ENCODE measurements at regions not wholly inside any gene's neighbourhood (a gene's known extent, or its start where the extent isn't known, plus 50 kb on each side); places are given as distances from the start of the nearest gene placed in this dataset.

DNA sequence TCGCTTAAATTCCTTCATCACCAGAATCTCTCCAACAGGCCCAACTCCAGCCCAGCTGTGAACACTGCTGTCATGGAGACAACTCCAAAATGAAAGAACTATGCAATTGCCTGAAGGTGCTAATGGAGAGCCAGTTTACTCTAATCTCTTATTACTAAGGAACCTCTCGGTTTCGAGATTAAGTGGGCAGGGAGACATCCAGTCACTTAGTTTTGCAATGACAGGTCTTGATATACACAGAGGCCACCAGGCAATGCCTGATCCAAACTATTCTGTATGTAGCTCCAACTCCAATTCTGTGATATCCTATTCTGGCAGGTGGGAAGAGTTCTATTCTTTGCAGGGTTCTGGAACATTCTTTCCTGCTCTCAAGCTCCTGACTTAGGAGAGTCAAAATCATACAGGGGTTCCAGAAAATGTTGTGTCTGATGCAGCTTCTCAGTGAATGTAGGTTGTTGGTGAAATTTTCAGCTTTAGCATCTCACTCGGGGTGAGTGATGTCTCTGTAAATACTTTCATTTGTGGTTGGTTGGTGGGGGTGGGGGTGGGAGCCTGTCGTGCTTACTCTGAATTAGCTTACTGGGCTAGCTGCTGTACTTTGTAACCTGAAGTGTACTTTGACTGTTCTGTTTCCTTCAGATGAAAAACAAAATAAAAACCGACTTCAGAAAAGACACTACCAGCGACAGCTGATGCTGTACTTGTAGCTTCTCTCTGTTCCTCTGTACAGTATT lies 170.9 kb downstream of the PALM2AKAP2 start:
- no peak for ATAC-seq
- TF ChIP-seq PPARA (CRISPR knock-in tag; IDR thresholded peaks at IDR 0.05; ENCODE audit: borderline replicate concordance) = no peak
- no peak for TF ChIP-seq ZC3H10 (CRISPR knock-in tag; IDR thresholded peaks at IDR 0.05)
- TF ChIP-seq ZFP30 (CRISPR knock-in tag; IDR thresholded peaks at IDR 0.05) = no peak
- no peak for TF ChIP-seq SNAI2 (CRISPR knock-in tag; IDR thresholded peaks at IDR 0.05)

DNA sequence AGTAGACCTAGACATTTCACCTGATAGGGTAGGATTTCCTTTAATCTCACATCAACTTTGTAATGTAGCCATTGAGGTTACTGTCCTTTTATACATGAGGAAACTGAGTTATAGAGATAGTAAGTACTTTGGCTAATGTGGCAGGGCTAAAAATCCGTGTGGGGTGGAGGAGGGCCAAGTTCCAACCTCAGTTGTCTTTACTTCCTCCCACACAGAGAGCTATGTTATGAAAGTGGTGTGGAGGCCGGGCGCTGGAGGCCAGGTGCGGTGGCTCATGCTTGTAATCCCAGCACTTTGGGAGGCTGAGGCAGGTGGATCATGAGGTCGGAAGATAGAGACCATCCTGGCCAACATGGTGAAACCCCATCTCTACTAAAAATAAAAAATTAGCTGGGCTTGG lies 173.3 kb downstream of the PALM2AKAP2 start:
- TF ChIP-seq SNAI2 (CRISPR knock-in tag; IDR thresholded peaks at IDR 0.05) (no peak), ZNF565 (CRISPR knock-in tag; conservative IDR thresholded peaks at IDR 0.05; ENCODE audit: low read depth) (no peak), ZFP3 (CRISPR knock-in tag; IDR thresholded peaks at IDR 0.05) (no peak), TOX (CRISPR knock-in tag; IDR thresholded peaks at IDR 0.05; ENCODE audit: borderline replicate concordance) (no peak), RARB (CRISPR knock-in tag; IDR thresholded peaks at IDR 0.05) (no peak), ZC3H10 (CRISPR knock-in tag; IDR thresholded peaks at IDR 0.05) (no peak), BACH2 (CRISPR knock-in tag; IDR thresholded peaks at IDR 0.05; ENCODE audit: borderline replicate concordance) (no peak), PPARA (CRISPR knock-in tag; IDR thresholded peaks at IDR 0.05; ENCODE audit: borderline replicate concordance) (no peak), CSDC2 (CRISPR knock-in tag; IDR thresholded peaks at IDR 0.05) (no peak), ZNF70 (CRISPR knock-in tag; IDR thresholded peaks at IDR 0.05) (no peak), TCF4 (CRISPR knock-in tag; IDR thresholded peaks at IDR 0.05; ENCODE audit: borderline replicate concordance) (no peak), OSR1 (CRISPR knock-in tag; IDR thresholded peaks at IDR 0.05) (no peak)
- TF ChIP-seq, protein P1, sequence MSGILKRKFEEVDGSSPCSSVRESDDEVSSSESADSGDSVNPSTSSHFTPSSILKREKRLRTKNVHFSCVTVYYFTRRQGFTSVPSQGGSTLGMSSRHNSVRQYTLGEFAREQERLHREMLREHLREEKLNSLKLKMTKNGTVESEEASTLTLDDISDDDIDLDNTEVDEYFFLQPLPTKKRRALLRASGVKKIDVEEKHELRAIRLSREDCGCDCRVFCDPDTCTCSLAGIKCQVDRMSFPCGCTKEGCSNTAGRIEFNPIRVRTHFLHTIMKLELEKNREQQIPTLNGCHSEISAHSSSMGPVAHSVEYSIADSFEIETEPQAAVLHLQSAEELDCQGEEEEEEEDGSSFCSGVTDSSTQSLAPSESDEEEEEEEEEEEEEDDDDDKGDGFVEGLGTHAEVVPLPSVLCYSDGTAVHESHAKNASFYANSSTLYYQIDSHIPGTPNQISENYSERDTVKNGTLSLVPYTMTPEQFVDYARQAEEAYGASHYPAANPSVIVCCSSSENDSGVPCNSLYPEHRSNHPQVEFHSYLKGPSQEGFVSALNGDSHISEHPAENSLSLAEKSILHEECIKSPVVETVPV (CRISPR knock-in tag; IDR thresholded peaks at IDR 0.05) = no peak
- TF ChIP-seq, protein P2, sequence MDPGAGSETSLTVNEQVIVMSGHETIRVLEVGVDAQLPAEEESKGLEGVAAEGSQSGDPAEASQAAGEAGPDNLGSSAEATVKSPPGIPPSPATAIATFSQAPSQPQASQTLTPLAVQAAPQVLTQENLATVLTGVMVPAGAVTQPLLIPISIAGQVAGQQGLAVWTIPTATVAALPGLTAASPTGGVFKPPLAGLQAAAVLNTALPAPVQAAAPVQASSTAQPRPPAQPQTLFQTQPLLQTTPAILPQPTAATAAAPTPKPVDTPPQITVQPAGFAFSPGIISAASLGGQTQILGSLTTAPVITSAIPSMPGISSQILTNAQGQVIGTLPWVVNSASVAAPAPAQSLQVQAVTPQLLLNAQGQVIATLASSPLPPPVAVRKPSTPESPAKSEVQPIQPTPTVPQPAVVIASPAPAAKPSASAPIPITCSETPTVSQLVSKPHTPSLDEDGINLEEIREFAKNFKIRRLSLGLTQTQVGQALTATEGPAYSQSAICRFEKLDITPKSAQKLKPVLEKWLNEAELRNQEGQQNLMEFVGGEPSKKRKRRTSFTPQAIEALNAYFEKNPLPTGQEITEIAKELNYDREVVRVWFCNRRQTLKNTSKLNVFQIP (CRISPR knock-in tag; IDR thresholded peaks at IDR 0.05; ENCODE audit: borderline replicate concordance, low read depth) = no peak
- TF ChIP-seq, protein P3, sequence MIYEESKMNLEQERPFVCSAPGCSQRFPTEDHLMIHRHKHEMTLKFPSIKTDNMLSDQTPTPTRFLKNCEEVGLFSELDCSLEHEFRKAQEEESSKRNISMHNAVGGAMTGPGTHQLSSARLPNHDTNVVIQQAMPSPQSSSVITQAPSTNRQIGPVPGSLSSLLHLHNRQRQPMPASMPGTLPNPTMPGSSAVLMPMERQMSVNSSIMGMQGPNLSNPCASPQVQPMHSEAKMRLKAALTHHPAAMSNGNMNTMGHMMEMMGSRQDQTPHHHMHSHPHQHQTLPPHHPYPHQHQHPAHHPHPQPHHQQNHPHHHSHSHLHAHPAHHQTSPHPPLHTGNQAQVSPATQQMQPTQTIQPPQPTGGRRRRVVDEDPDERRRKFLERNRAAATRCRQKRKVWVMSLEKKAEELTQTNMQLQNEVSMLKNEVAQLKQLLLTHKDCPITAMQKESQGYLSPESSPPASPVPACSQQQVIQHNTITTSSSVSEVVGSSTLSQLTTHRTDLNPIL (CRISPR knock-in tag; IDR thresholded peaks at IDR 0.05; ENCODE audit: low read depth) = no peak
- TF ChIP-seq, protein P4, sequence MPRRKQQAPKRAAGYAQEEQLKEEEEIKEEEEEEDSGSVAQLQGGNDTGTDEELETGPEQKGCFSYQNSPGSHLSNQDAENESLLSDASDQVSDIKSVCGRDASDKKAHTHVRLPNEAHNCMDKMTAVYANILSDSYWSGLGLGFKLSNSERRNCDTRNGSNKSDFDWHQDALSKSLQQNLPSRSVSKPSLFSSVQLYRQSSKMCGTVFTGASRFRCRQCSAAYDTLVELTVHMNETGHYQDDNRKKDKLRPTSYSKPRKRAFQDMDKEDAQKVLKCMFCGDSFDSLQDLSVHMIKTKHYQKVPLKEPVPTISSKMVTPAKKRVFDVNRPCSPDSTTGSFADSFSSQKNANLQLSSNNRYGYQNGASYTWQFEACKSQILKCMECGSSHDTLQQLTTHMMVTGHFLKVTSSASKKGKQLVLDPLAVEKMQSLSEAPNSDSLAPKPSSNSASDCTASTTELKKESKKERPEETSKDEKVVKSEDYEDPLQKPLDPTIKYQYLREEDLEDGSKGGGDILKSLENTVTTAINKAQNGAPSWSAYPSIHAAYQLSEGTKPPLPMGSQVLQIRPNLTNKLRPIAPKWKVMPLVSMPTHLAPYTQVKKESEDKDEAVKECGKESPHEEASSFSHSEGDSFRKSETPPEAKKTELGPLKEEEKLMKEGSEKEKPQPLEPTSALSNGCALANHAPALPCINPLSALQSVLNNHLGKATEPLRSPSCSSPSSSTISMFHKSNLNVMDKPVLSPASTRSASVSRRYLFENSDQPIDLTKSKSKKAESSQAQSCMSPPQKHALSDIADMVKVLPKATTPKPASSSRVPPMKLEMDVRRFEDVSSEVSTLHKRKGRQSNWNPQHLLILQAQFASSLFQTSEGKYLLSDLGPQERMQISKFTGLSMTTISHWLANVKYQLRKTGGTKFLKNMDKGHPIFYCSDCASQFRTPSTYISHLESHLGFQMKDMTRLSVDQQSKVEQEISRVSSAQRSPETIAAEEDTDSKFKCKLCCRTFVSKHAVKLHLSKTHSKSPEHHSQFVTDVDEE (CRISPR knock-in tag; IDR thresholded peaks at IDR 0.05) = no peak
- no peak for ATAC-seq

DNA sequence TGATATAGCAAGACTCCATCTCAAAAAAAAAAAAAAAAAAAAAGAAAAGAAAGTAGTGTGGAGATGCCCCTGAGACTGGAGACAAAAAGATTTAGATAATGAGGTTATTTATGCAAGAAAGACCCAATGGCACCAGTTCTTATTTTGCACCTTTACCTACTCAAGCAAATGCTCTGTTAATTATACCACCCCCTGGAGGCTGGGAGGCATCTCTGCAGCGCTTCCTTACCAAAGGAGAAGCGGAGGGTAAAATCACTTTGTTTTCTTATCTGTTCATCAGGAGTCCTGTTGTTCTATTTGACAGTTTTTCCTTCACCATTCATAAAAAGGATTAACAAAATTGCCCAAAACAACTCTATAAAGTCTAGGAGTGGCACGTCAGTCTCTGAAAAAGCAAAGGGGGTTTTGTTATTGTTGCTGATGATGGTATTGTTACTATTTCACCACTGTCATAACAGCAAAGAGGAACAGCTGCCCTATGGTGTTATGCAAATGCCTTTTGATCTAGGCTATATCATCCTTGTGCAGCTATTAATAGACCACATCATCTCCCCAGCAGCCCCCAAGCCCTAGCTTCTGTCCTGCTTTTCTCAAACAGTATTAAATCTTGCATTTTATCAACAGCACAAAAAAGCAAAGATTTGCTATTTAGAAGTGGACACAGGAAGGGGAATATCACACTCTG lies 174.0 kb downstream of the PALM2AKAP2 start:
- no peak for ATAC-seq
- TF ChIP-seq RARB (CRISPR knock-in tag; IDR thresholded peaks at IDR 0.05) = no peak
- TF ChIP-seq ISL1 (CRISPR knock-in tag; IDR thresholded peaks at IDR 0.05) = no peak
- TF ChIP-seq, protein P2 (CRISPR knock-in tag; IDR thresholded peaks at IDR 0.05; ENCODE audit: borderline replicate concordance, low read depth) = no peak
- no peak for TF ChIP-seq ZNF8 (CRISPR knock-in tag; IDR thresholded peaks at IDR 0.05)
- TF ChIP-seq TCF4 (CRISPR knock-in tag; IDR thresholded peaks at IDR 0.05; ENCODE audit: borderline replicate concordance) = no peak
- no peak for TF ChIP-seq ZNF70 (CRISPR knock-in tag; IDR thresholded peaks at IDR 0.05)
- no peak for TF ChIP-seq BACH2 (CRISPR knock-in tag; IDR thresholded peaks at IDR 0.05; ENCODE audit: borderline replicate concordance)
- TF ChIP-seq TOX (CRISPR knock-in tag; IDR thresholded peaks at IDR 0.05; ENCODE audit: borderline replicate concordance) = no peak
- TF ChIP-seq ARNTL (CRISPR knock-in tag; IDR thresholded peaks at IDR 0.05; ENCODE audit: borderline replicate concordance, low read depth) = no peak
- TF ChIP-seq ESRRG (CRISPR knock-in tag; IDR thresholded peaks at IDR 0.05) = no peak
- no peak for TF ChIP-seq ZFP3 (CRISPR knock-in tag; IDR thresholded peaks at IDR 0.05)
- TF ChIP-seq, protein P4 (CRISPR knock-in tag; IDR thresholded peaks at IDR 0.05) = no peak
- TF ChIP-seq, protein P1 (CRISPR knock-in tag; IDR thresholded peaks at IDR 0.05) = no peak
